ENCODE measurements at regions not wholly inside any gene's neighbourhood (a gene's known extent, or its start where the extent isn't known, plus 50 kb on each side); places are given as distances from the start of the nearest gene placed in this dataset.

GRCh38 chr13:90943946-90944345 lies 403.5 kb upstream of the MIR17HG start:
- TF ChIP-seq POLR2A (IDR thresholded peaks at IDR 0.05; ENCODE audit: low read length) (no peak), REST (IDR thresholded peaks at IDR 0.05) (no peak), RFX5 (IDR thresholded peaks at IDR 0.05) (no peak), USF2 (IDR thresholded peaks at IDR 0.05) (no peak)
